ENCODE measurements at regions not wholly inside any gene's neighbourhood (a gene's known extent, or its start where the extent isn't known, plus 50 kb on each side); places are given as distances from the start of the nearest gene placed in this dataset.

- TF ChIP-seq POLR2AphosphoS5 (IDR thresholded peaks at IDR 0.05; ENCODE audit: borderline replicate concordance, low read depth, low read length) (no peak), EZH2 (IDR thresholded peaks at IDR 0.05) (no peak)
Measured at GRCh38 chr7:46819819-46820218, 762.1 kb downstream of the TNS3 start.

All from SK-N-MC (cell line).